ENCODE measurements at regions not wholly inside any gene's neighbourhood (a gene's known extent, or its start where the extent isn't known, plus 50 kb on each side); places are given as distances from the start of the nearest gene placed in this dataset.

GRCh38 chr2:16151651-16152050, 211.3 kb downstream of the MYCN start:
- TF ChIP-seq CTCF (IDR thresholded peaks at IDR 0.05; ENCODE audit: low read depth, low read length, missing input control) (no peak), YY1 (IDR thresholded peaks at IDR 0.05) (no peak), ATF3 (IDR thresholded peaks at IDR 0.05) (no peak), SP1 (IDR thresholded peaks at IDR 0.05) (no peak), RAD21 (IDR thresholded peaks at IDR 0.05) (no peak), GABPA (IDR thresholded peaks at IDR 0.05 in 1 of 2, conservative IDR thresholded peaks at IDR 0.05 in 1 of 2) (no peak), EGR1 (IDR thresholded peaks at IDR 0.05; ENCODE audit: low read depth in 2 of 2) (no peak), TAF1 (conservative IDR thresholded peaks at IDR 0.05) (no peak), JUND (IDR thresholded peaks at IDR 0.05) (no peak), MAX (IDR thresholded peaks at IDR 0.05) (no peak)
- TF ChIP-seq, protein P1, sequence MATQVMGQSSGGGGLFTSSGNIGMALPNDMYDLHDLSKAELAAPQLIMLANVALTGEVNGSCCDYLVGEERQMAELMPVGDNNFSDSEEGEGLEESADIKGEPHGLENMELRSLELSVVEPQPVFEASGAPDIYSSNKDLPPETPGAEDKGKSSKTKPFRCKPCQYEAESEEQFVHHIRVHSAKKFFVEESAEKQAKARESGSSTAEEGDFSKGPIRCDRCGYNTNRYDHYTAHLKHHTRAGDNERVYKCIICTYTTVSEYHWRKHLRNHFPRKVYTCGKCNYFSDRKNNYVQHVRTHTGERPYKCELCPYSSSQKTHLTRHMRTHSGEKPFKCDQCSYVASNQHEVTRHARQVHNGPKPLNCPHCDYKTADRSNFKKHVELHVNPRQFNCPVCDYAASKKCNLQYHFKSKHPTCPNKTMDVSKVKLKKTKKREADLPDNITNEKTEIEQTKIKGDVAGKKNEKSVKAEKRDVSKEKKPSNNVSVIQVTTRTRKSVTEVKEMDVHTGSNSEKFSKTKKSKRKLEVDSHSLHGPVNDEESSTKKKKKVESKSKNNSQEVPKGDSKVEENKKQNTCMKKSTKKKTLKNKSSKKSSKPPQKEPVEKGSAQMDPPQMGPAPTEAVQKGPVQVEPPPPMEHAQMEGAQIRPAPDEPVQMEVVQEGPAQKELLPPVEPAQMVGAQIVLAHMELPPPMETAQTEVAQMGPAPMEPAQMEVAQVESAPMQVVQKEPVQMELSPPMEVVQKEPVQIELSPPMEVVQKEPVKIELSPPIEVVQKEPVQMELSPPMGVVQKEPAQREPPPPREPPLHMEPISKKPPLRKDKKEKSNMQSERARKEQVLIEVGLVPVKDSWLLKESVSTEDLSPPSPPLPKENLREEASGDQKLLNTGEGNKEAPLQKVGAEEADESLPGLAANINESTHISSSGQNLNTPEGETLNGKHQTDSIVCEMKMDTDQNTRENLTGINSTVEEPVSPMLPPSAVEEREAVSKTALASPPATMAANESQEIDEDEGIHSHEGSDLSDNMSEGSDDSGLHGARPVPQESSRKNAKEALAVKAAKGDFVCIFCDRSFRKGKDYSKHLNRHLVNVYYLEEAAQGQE (IDR thresholded peaks at IDR 0.05), result no peak
